IPS-NIHi11 (cell line): ENCODE measurements at regions not wholly inside any gene's neighbourhood (a gene's known extent, or its start where the extent isn't known, plus 50 kb on each side); places are given as distances from the start of the nearest gene placed in this dataset.
A peak's percentile ranks its signal among the peaks of the same experiment; 100 is the strongest.

Experiments used
- DNase-seq: peaks from one replicate; pipeline ENCODE4 v3.0.0; 2012; ENCODE audit warnings: mixed read lengths, low spot score

- peak; percentile 62 for DNase-seq
These were observed 174.2 kb upstream of the PDE3A start for GRCh38 chr12:20194171-20194570.

GRCh38 chr12:20196767-20197166, 171.6 kb upstream of the PDE3A start:
- DNase-seq: no peak

- DNase-seq: no peak
These were observed 170.9 kb upstream of the PDE3A start for GRCh38 chr12:20197411-20197810.

GRCh38 chr12:20199780-20200179, 168.6 kb upstream of the PDE3A start:
- DNase-seq: no peak

- no peak for DNase-seq
These were observed 166.6 kb upstream of the PDE3A start for GRCh38 chr12:20201733-20202132.

GRCh38 chr12:20205854-20206253, 162.5 kb upstream of the PDE3A start:
- no peak for DNase-seq

- DNase-seq: no peak
These were observed 161.9 kb upstream of the PDE3A start for GRCh38 chr12:20206410-20206809.

GRCh38 chr12:20210621-20211215, 157.6 kb upstream of the PDE3A start:
- no peak for DNase-seq

GRCh38 chr12:20211541-20211940, 156.8 kb upstream of the PDE3A start:
- DNase-seq: no peak

- DNase-seq: no peak
These were observed 156.3 kb upstream of the PDE3A start for GRCh38 chr12:20211981-20212421.

- DNase-seq: peak; percentile 84
These were observed 155.4 kb upstream of the PDE3A start for GRCh38 chr12:20212658-20213555.

- DNase-seq: no peak
These were observed 154.4 kb upstream of the PDE3A start for GRCh38 chr12:20213723-20214625.

GRCh38 chr12:20220339-20220738, 148.0 kb upstream of the PDE3A start:
- DNase-seq: peak; percentile 35

GRCh38 chr12:20232931-20233675, 135.2 kb upstream of the PDE3A start:
- DNase-seq: no peak

GRCh38 chr12:20234474-20234873, 133.9 kb upstream of the PDE3A start:
- no peak for DNase-seq

GRCh38 chr12:20237091-20237490, 131.2 kb upstream of the PDE3A start:
- no peak for DNase-seq

- DNase-seq: no peak
These were observed 122.8 kb upstream of the PDE3A start for GRCh38 chr12:20245491-20245890.

GRCh38 chr12:20248646-20249045, 119.7 kb upstream of the PDE3A start:
- DNase-seq: no peak

- no peak for DNase-seq
These were observed 117.6 kb upstream of the PDE3A start for GRCh38 chr12:20250761-20251160.

GRCh38 chr12:20257311-20257710, 111.0 kb upstream of the PDE3A start:
- DNase-seq: no peak

GRCh38 chr12:20259786-20260185, 108.6 kb upstream of the PDE3A start:
- no peak for DNase-seq

GRCh38 chr12:20260851-20261250, 107.5 kb upstream of the PDE3A start:
- no peak for DNase-seq
